PC-3 (cell line): ENCODE measurements at regions not wholly inside any gene's neighbourhood (a gene's known extent, or its start where the extent isn't known, plus 50 kb on each side); places are given as distances from the start of the nearest gene placed in this dataset.

Experiments
- ATAC-seq: fragments of 200-7000 bp; cut with Tn5 transposase; 2 replicates; pipeline ENCODE4 v1.9.1; 2020; ENCODE audit warnings: mild to moderate bottlenecking, moderate library complexity
- BruUV-seq: library from RNA; stranded (reverse); fragments of 400-500 nt; replicated peaks from 2 replicates; lab custom pipeline; 2021; lab: Mats Ljungman, UMichigan
- CTCF ChIA-PET: fragments of 300-600 bp; sonication (Branson Sonifier 250); formaldehyde crosslinking; loops from one replicate; lab custom pipeline; 2022; ENCODE audit warnings: antibody characterized with exemption; lab: Charles Lee
- POLR2A ChIA-PET: fragments of 300-600 bp; sonication (Branson Sonifier 250); formaldehyde crosslinking; loops from one replicate; lab custom pipeline; 2022; ENCODE audit warnings: antibody characterized with exemption; ENCODE audit not compliant: unreplicated experiment; lab: Charles Lee
- DNase-seq: peaks from one replicate; pipeline ENCODE4 v3.0.0-alpha.2; 2015
- H2AFZ ChIP-seq: fragments of 300-600 bp; sonication (generic); 2 replicates; pipeline ENCODE4 v1.6.0; 2016; ENCODE audit warnings: antibody characterized with exemption, low read length
- H3F3A ChIP-seq: fragments of 300-600 bp; sonication (generic); one replicate; pipeline ENCODE4 v1.6.0; 2017; ENCODE audit warnings: antibody characterized with exemption, low read length, control low read depth, mild to moderate bottlenecking; ENCODE audit not compliant: unreplicated experiment
- H3K27ac ChIP-seq: fragments of 300-600 bp; sonication (generic); 2 replicates; pipeline ENCODE4 v1.5.1; 2016; ENCODE audit warnings: mild to moderate bottlenecking, low read length
- H3K27me3 ChIP-seq: fragments of 300-600 bp; sonication (generic); 2 replicates; pipeline ENCODE4 v1.6.1; 2016; ENCODE audit warnings: low read length, mixed read lengths
- H3K36me3 ChIP-seq: fragments of 300-600 bp; sonication (generic); 2 replicates; pipeline ENCODE4 v1.6.1; 2016; ENCODE audit warnings: low read depth, mixed run types, low read length, mixed read lengths
- H3K4me1 ChIP-seq: fragments of 300-600 bp; sonication (generic); 2 replicates; pipeline ENCODE4 v1.5.1; 2016; ENCODE audit warnings: low read length; ENCODE audit not compliant: insufficient read depth
- H3K4me2 ChIP-seq: fragments of 300-600 bp; sonication (generic); 2 replicates; pipeline ENCODE4 v1.6.0; 2016; ENCODE audit warnings: low read length
- H3K4me3 ChIP-seq: fragments of 300-600 bp; sonication (generic); 2 replicates; pipeline ENCODE4 v1.5.1; 2016; ENCODE audit warnings: mild to moderate bottlenecking, low read length, mixed read lengths
- H3K79me2 ChIP-seq: fragments of 300-600 bp; sonication (generic); 2 replicates; pipeline ENCODE4 v1.6.1; 2017; ENCODE audit warnings: low read length, mixed read lengths
- H3K9ac ChIP-seq: fragments of 300-600 bp; sonication (generic); 2 replicates; pipeline ENCODE4 v1.6.0; 2016; ENCODE audit warnings: mild to moderate bottlenecking, low read length
- H3K9me2 ChIP-seq: fragments of 300-600 bp; sonication (generic); replicated peaks from 2 replicates; pipeline ENCODE4 v1.6.1; 2016; ENCODE audit warnings: mixed run types, low read length, mixed read lengths
- H3K9me3 ChIP-seq: fragments of 300-600 bp; sonication (generic); 2 replicates; pipeline ENCODE4 v1.6.1; 2016; ENCODE audit warnings: low read length, mixed read lengths
- H4K20me1 ChIP-seq: fragments of 300-600 bp; sonication (generic); 2 replicates; pipeline ENCODE4 v1.6.1; 2016; ENCODE audit warnings: low read length, mixed read lengths
- EZH2 ChIP-seq: fragments of 300-600 bp; sonication (generic); IDR thresholded peaks from one replicate; pipeline ENCODE4 v1.6.1; 2017; ENCODE audit warnings: antibody characterized with exemption, mild to moderate bottlenecking, low read length; ENCODE audit not compliant: unreplicated experiment
- EZH2phosphoT487 ChIP-seq: fragments of 300-600 bp; sonication (generic); IDR thresholded peaks from 2 replicates; pipeline ENCODE4 v1.6.1; 2018; ENCODE audit warnings: mild to moderate bottlenecking, antibody characterized with exemption, low read length, borderline replicate concordance
- intact Hi-C: fragments of 100-400 bp; cut with micrococcal nuclease; formaldehyde crosslinking; loops from 2 replicates; pipeline ENCODE4 v1.9.0; 2023
- TF ChIP-seq, protein P1 (sequence below): fragments of 300-600 bp; sonication (generic); conservative IDR thresholded peaks from 2 replicates; pipeline ENCODE4 v1.5.1; 2017; ENCODE audit warnings: antibody characterized with exemption, low read depth, mild to moderate bottlenecking, low read length

DNA sequence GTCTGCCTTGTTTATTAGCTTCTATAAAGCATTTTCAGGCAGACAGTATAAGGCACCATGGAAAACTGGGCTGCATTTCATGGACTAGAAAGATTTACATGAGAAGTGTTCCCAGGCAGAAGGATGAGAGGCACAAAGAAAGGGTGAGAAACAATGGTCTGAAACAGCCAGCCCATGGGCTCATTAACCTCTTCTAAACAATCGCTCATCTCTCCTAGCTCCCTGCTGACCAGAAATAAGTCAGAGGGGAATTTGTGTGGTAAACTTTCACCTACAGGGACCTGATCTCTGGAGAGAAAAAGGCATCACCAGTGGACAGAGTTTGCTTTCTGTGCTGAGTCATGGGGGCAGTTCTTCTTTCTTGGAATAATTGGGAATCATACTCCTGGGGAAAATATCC, 51.8 kb upstream of the KIRREL3 start:
- no TSS peak for BruUV-seq
- no peaks in the 10 kb centered on the region for H3K36me3 ChIP-seq
- H3K9me2 ChIP-seq = no peaks in the 10 kb centered on the region
- intact Hi-C loops = no loop called here
- TF ChIP-seq, protein P1, sequence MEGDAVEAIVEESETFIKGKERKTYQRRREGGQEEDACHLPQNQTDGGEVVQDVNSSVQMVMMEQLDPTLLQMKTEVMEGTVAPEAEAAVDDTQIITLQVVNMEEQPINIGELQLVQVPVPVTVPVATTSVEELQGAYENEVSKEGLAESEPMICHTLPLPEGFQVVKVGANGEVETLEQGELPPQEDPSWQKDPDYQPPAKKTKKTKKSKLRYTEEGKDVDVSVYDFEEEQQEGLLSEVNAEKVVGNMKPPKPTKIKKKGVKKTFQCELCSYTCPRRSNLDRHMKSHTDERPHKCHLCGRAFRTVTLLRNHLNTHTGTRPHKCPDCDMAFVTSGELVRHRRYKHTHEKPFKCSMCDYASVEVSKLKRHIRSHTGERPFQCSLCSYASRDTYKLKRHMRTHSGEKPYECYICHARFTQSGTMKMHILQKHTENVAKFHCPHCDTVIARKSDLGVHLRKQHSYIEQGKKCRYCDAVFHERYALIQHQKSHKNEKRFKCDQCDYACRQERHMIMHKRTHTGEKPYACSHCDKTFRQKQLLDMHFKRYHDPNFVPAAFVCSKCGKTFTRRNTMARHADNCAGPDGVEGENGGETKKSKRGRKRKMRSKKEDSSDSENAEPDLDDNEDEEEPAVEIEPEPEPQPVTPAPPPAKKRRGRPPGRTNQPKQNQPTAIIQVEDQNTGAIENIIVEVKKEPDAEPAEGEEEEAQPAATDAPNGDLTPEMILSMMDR = no peak
- TF ChIP-seq EZH2phosphoT487 (no peak), EZH2 (no peak)
- no peaks in the 10 kb centered on the region for H3K9me3 ChIP-seq
- H3K27ac ChIP-seq = no peak overlapping the region
- H3K79me2 ChIP-seq = no peaks in the 10 kb centered on the region
- DNase-seq (no peak), ATAC-seq (no peak)
- no peaks in the 10 kb centered on the region for H3K4me1 ChIP-seq
- 0 out of 2 replicates have a peak, but pooled peaks cover 4% of the 10 kb centered on the region for H3K27me3 ChIP-seq
- CTCF ChIA-PET = no interaction called here
- H4K20me1 ChIP-seq = no peaks in the 10 kb centered on the region
- no peaks in the 10 kb centered on the region for H3F3A ChIP-seq
- no peak overlapping the region for H3K4me3 ChIP-seq
- H3K4me2 ChIP-seq = no peak overlapping the region
- no peak overlapping the region for H2AFZ ChIP-seq
- no peak overlapping the region for H3K9ac ChIP-seq
- POLR2A ChIA-PET = no interaction called here
